BE2C (cell line): ENCODE measurements at regions not wholly inside any gene's neighbourhood (a gene's known extent, or its start where the extent isn't known, plus 50 kb on each side); places are given as distances from the start of the nearest gene placed in this dataset.

ENCODE experiments used
- DNase-seq: peaks from one replicate; pipeline ENCODE4 v3.0.0-alpha.2; 2020
- H3K27me3 ChIP-seq: fragments of 250-450 bp; sonication (Bioruptor Pico); 2 replicates; pipeline ENCODE4 v1.5.1; 2020; ENCODE audit warnings: mild to moderate bottlenecking
- H3K36me3 ChIP-seq: fragments of 250-450 bp; sonication (Bioruptor Pico); 2 replicates; pipeline ENCODE4 v1.5.1; 2020; ENCODE audit warnings: mild to moderate bottlenecking
- H3K4me1 ChIP-seq: fragments of 250-450 bp; sonication (Bioruptor Pico); 2 replicates; pipeline ENCODE4 v1.5.1; 2020
- H3K4me3 ChIP-seq: 2 replicates; pipeline ENCODE4 v1.5.1; 2011; ENCODE audit warnings: low read depth, low read length
- H3K9me3 ChIP-seq: fragments of 250-450 bp; sonication (Bioruptor Pico); 2 replicates; pipeline ENCODE4 v1.5.1; 2020
- TF ChIP-seq, protein P1 (sequence below): IDR thresholded peaks from 2 replicates; pipeline ENCODE4 v1.5.1; 2012; ENCODE audit warnings: mild to moderate bottlenecking, low read depth, low read length

DNA sequence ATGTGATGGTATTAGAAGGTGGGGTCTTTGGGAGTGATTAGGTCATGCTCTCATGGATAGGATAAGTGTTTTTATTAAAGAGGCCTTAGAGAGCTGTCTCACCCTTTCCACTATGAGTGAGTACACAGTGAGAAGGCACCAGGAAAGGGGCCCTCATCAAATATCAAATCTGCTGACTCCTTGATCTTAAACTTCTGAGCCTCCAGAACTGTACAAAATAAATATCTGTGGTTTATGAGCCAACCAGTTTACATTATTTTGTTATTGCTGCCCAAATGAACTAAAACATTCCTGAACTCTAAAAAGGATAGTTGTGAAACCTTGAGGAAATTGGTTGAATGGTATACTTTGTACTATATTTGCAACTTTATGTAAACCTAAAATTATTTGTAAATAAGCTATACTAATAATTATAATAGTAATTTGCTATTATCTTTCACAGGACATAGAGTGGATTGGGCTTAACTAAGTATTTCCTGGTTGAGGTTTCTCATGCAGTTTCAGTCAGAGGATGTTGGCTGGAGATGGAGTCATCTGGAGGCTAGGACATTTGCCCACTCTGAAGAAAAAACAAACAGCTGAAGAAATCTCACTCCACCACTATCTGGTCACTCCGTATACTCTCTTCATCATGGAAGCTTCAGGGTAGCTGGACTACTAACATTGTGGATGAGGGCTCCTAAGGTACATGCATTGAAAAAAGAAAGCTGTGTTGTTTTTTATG, 1068.6 kb upstream of the CADM2 start:
- no peak overlapping the region for H3K4me3 ChIP-seq
- no peaks in the 10 kb centered on the region for H3K27me3 ChIP-seq

DNA sequence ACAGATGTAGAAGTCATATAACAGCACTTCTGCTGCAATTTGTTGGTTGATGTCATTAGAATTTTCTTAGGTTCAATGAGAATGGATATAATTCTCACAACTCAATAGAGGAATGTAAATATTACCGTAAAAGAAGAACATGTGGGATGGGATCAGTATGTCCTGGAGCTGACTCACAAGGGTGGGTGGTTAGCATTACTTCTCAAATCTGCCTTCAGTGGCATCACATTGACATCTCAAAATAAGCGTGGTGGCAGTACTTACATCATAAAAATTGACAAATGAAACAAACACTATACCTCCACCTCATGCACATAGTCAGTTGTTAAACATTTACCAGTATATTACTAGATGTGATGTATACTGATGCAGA, 1068.0 kb upstream of the CADM2 start:
- TF ChIP-seq, protein P1, sequence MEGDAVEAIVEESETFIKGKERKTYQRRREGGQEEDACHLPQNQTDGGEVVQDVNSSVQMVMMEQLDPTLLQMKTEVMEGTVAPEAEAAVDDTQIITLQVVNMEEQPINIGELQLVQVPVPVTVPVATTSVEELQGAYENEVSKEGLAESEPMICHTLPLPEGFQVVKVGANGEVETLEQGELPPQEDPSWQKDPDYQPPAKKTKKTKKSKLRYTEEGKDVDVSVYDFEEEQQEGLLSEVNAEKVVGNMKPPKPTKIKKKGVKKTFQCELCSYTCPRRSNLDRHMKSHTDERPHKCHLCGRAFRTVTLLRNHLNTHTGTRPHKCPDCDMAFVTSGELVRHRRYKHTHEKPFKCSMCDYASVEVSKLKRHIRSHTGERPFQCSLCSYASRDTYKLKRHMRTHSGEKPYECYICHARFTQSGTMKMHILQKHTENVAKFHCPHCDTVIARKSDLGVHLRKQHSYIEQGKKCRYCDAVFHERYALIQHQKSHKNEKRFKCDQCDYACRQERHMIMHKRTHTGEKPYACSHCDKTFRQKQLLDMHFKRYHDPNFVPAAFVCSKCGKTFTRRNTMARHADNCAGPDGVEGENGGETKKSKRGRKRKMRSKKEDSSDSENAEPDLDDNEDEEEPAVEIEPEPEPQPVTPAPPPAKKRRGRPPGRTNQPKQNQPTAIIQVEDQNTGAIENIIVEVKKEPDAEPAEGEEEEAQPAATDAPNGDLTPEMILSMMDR = no peak
- no peak for DNase-seq
- Histone ChIP-seq H3K27me3 (no peaks in the 10 kb centered on the region), H3K4me3 (no peak overlapping the region), H3K4me1 (no peaks in the 10 kb centered on the region), H3K9me3 (no peaks in the 10 kb centered on the region), H3K36me3 (no peaks in the 10 kb centered on the region)

More for the DNA sequence above, 1068.6 kb upstream of the CADM2 start:
- Histone ChIP-seq H3K4me1 (no peaks in the 10 kb centered on the region), H3K9me3 (no peaks in the 10 kb centered on the region), H3K36me3 (no peaks in the 10 kb centered on the region)
- TF ChIP-seq, protein P1 = no peak
- no peak for DNase-seq

DNA sequence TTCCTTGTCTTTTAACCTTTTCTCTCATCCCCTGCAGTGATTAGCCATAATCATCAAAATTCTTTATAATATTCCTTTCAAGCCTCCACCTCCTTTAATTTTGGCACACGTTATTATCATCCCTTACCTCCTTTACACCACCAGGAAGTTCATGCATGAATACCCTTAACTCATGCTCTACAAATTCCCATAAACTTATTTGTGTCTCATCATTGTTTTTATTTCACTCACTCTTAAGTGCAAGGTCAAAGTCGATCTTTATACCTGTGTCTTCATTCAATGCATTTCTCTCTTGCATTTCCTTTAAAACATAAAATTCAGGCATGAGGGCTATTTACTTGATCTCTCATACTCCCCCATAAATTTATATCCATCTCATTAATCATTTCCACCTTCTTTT, 1064.6 kb upstream of the CADM2 start:
- no peak for DNase-seq
- TF ChIP-seq, protein P1 = no peak
- Histone ChIP-seq H3K4me1 (no peaks in the 10 kb centered on the region), H3K27me3 (no peaks in the 10 kb centered on the region), H3K4me3 (no peak overlapping the region), H3K36me3 (no peaks in the 10 kb centered on the region), H3K9me3 (no peaks in the 10 kb centered on the region)

DNA sequence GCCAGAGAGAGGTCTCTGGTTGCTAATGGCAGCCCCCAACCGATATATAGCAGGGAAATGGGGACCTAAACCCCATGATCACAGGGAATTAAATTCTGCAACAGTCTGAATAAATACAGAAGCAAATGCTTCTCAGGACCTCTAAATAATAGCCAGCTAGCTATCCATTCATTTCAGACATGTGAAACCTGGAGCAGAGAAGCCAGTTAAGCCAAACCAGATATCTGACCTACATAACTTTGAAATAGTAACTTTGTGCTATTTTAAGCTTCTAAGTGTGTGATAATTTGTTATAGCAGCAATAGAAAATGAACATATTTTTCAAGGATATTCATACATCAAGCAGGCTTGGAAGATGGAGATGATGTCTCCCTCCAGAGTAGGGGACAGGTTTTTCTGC, 1062.9 kb upstream of the CADM2 start:
- no peaks in the 10 kb centered on the region for H3K4me1 ChIP-seq
- no peak overlapping the region for H3K4me3 ChIP-seq
- no peaks in the 10 kb centered on the region for H3K9me3 ChIP-seq
- no peaks in the 10 kb centered on the region for H3K27me3 ChIP-seq
- H3K36me3 ChIP-seq = no peaks in the 10 kb centered on the region
- TF ChIP-seq, protein P1 = no peak
- no peak for DNase-seq

DNA sequence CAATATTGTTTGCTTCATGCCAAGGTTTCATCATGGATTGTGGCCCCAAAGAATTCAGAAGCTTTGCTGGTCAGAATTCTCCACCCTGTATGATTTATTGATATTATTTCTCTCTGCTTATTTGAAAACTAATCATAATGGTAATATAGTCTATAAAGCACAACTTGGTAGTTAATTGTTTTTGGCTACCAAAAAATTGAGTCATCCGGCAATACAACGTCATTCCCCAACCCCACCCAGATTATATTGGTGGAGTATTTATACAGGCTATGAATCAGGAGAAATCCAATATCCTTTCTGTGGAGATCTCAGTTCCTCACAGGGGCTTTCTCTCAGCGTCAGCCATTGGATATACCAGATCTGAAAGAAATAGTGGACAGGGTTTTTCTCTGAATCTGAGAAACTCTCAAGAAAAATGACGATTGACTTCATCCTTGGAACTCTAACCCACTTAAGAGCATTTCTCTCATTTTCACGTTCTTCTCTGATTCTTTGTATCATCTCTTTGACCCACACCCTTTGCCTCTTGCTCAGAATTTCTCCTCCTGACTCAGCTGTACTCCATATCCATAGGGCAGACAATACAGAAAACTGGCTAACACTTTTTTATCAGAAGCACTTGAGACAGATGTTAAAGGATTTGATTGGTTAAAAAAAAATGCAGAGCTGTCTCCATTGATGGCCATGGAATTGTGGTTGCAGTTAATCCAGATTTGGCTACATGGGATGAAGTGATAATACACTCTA, 1055.8 kb upstream of the CADM2 start:
- H3K36me3 ChIP-seq = no peaks in the 10 kb centered on the region
- H3K27me3 ChIP-seq = no peaks in the 10 kb centered on the region
- no peaks in the 10 kb centered on the region for H3K4me1 ChIP-seq
- H3K9me3 ChIP-seq = no peaks in the 10 kb centered on the region
- no peak overlapping the region for H3K4me3 ChIP-seq
- no peak for DNase-seq
- TF ChIP-seq, protein P1 = no peak

DNA sequence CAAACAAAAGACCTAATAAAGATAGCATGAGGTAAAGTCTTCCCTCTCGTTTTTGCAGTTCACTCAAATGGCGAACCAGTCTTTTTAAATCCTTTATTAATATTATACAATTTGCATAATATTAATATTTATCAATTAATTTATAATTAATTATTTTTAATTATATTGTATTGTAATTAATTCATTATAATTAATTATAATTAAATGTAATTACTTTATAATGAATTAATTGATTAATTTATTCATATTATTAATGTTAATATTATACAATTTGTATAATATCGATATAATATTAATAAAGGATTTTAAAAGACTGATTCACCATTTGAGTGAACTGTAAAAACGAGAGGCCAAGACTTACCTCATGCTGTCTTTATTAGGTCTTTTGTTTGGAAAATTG, 1045.4 kb upstream of the CADM2 start:
- Histone ChIP-seq H3K9me3 (no peaks in the 10 kb centered on the region), H3K36me3 (no peaks in the 10 kb centered on the region), H3K4me3 (no peak overlapping the region), H3K27me3 (no peaks in the 10 kb centered on the region), H3K4me1 (no peaks in the 10 kb centered on the region)
- DNase-seq = no peak
- TF ChIP-seq, protein P1 = no peak
